ENCODE measurements at regions not wholly inside any gene's neighbourhood (a gene's known extent, or its start where the extent isn't known, plus 50 kb on each side); places are given as distances from the start of the nearest gene placed in this dataset.

- TF ChIP-seq, protein P1, sequence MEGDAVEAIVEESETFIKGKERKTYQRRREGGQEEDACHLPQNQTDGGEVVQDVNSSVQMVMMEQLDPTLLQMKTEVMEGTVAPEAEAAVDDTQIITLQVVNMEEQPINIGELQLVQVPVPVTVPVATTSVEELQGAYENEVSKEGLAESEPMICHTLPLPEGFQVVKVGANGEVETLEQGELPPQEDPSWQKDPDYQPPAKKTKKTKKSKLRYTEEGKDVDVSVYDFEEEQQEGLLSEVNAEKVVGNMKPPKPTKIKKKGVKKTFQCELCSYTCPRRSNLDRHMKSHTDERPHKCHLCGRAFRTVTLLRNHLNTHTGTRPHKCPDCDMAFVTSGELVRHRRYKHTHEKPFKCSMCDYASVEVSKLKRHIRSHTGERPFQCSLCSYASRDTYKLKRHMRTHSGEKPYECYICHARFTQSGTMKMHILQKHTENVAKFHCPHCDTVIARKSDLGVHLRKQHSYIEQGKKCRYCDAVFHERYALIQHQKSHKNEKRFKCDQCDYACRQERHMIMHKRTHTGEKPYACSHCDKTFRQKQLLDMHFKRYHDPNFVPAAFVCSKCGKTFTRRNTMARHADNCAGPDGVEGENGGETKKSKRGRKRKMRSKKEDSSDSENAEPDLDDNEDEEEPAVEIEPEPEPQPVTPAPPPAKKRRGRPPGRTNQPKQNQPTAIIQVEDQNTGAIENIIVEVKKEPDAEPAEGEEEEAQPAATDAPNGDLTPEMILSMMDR (conservative IDR thresholded peaks at IDR 0.05; ENCODE audit: low read length), result no peak
- DNase-seq (ENCODE audit: low read depth), result no peak
- no peak overlapping the region for H3K4me3 ChIP-seq (ENCODE audit: low read length)
Measured at GRCh38 chr12:91275321-91275720, 92.7 kb upstream of the DCN start.

DNA sequence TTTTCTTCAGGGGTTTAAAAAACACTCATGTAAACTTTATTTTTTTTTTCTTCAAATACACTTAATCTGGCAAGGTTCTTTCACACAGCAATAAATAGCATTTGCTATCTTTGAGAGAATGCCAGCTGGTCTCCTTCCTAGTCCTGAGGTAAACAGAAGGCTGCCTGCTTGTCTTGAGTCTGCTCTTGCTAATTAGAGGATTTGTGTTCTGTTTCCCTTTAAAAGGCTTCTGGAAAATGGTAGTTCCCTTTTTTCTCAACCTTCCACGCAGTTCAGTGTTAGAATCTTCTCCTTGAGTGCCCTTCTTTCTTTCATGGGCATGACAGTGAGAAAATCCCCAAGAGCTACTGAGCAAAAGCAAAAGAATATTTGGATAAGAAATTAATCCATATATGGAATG lies 92.3 kb upstream of the DCN start:
- DNase-seq (ENCODE audit: low read depth), result peak; percentile 65
- TF ChIP-seq, protein P1 (conservative IDR thresholded peaks at IDR 0.05; ENCODE audit: low read length), result no peak
- H3K4me3 ChIP-seq (ENCODE audit: low read length), result no peak overlapping the region

GRCh38 chr12:91273560-91273959 lies 90.9 kb upstream of the DCN start:
- TF ChIP-seq, protein P1 (conservative IDR thresholded peaks at IDR 0.05; ENCODE audit: low read length), result no peak
- DNase-seq (ENCODE audit: low read depth), result no peak

DNA sequence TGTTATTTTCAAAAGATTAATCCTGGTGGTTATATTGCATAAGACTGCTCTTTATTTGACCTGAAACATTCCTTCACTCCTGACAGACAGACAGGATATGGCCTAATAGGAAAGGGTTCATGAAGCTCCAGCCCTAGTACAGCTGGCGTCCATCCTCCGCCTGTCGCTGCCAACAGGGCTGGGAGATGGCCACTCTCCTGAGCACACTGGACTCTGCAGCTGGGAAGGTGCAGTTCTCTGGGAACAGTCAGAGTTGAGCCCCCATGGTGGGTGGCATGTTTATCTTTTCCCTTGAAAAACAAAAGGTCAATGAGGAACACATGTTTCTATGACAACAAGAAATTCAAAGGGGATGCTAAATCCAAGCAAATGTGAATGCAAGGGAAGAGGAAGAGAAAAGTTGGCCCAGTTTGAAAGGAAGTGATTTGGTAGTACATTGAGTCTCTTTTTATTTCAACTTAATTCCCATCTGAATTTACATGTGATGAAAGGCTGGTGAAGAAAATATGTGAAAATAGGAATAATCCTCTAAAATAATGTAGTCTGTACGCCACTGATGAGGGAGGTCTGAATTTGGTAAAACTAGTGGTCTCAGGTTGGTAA lies 89.9 kb upstream of the DCN start:
- no peak overlapping the region for H3K4me3 ChIP-seq (ENCODE audit: low read length)
- peak; percentile 12 for DNase-seq (ENCODE audit: low read depth)
- TF ChIP-seq, protein P1 (conservative IDR thresholded peaks at IDR 0.05; ENCODE audit: low read length), result no peak

More at GRCh38 chr12:91273560-91273959, 90.9 kb upstream of the DCN start:
- H3K4me3 ChIP-seq (ENCODE audit: low read length), result no peak overlapping the region

DNA sequence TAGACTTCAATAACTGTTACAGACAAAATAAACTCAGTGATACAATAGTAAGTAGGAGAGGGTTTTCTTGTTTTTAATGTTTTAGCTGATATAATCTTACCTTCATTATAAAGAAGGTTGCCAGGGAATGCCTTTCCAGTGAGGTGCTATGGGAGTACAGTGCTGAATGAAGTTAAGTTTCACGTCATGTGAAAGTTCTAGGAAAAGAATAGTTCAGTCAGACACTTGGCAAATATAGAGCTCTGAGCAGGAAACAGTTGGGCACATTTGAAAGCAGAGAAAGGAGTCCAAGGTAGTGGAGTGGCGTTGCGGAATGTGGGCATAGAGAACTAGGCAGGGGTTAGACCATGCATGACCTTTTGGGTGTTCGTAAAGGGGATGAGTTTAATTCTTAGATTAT lies 88.6 kb upstream of the DCN start:
- H3K4me3 ChIP-seq (ENCODE audit: low read length), result no peak overlapping the region
- no peak for DNase-seq (ENCODE audit: low read depth)
- TF ChIP-seq, protein P1 (conservative IDR thresholded peaks at IDR 0.05; ENCODE audit: low read length), result no peak

- DNase-seq (ENCODE audit: low read depth), result no peak
- no peak overlapping the region for H3K4me3 ChIP-seq (ENCODE audit: low read length)
- TF ChIP-seq, protein P1 (conservative IDR thresholded peaks at IDR 0.05; ENCODE audit: low read length), result no peak
Measured at GRCh38 chr12:91267039-91267438, 84.4 kb upstream of the DCN start.

GRCh38 chr12:91264178-91264577 lies 81.6 kb upstream of the DCN start:
- DNase-seq (ENCODE audit: low read depth), result no peak
- no peak overlapping the region for H3K4me3 ChIP-seq (ENCODE audit: low read length)
- TF ChIP-seq, protein P1 (conservative IDR thresholded peaks at IDR 0.05; ENCODE audit: low read length), result no peak

Data from AG10803 (cell line).